GM12878 (cell line): ENCODE measurements at regions not wholly inside any gene's neighbourhood (a gene's known extent, or its start where the extent isn't known, plus 50 kb on each side); places are given as distances from the start of the nearest gene placed in this dataset.

ENCODE experiments used
- CBFB ChIP-seq: IDR thresholded peaks from 2 replicates; pipeline ENCODE4 v1.6.1; 2016; ENCODE audit warnings: antibody characterized with exemption, low read depth
- CREM ChIP-seq: IDR thresholded peaks from 2 replicates; pipeline ENCODE4 v1.6.1; 2014; ENCODE audit warnings: antibody characterized with exemption, low read depth
- ELK1 ChIP-seq: IDR thresholded peaks from 2 replicates; pipeline ENCODE4 v1.6.1; 2012; ENCODE audit warnings: low read depth, low read length, improper control_type of control experiment
- ETV6 ChIP-seq, 2 experiments: fragments of 450-650 bp in 1 of 2; IDR thresholded peaks in 1 of 2; conservative IDR thresholded peaks in 1 of 2; 2 replicates each; pipeline ENCODE4 v1.6.1; 2014; ENCODE audit warnings: antibody characterized with exemption in 1 of 2, borderline replicate concordance in 1 of 2, low read depth in 1 of 2, mild to moderate bottlenecking in 1 of 2, moderate library complexity in 1 of 2
- FOXM1 ChIP-seq: IDR thresholded peaks from 2 replicates; pipeline ENCODE4 v1.6.1; 2012; ENCODE audit warnings: low read depth, mild to moderate bottlenecking, inconsistent platforms, low read length, moderate library complexity
- GABPA ChIP-seq: IDR thresholded peaks from 2 replicates; pipeline ENCODE4 v1.6.1; 2014; ENCODE audit warnings: antibody characterized with exemption, low read depth, mild to moderate bottlenecking, inconsistent platforms
- HDGF ChIP-seq: fragments of 450-650 bp; IDR thresholded peaks from 2 replicates; pipeline ENCODE4 v1.6.1; 2016; ENCODE audit warnings: antibody characterized with exemption
- IKZF2 ChIP-seq, 2 experiments: fragments of 450-650 bp; IDR thresholded peaks; 2 replicates each; pipeline ENCODE4 v1.6.1; 2017; ENCODE audit warnings: mild to moderate bottlenecking in 2 of 2, moderate library complexity in 2 of 2
- JUNB ChIP-seq: IDR thresholded peaks from 2 replicates; pipeline ENCODE4 v1.6.1; 2016; ENCODE audit warnings: antibody characterized with exemption, mild to moderate bottlenecking
- MTA2 ChIP-seq: fragments of 450-650 bp; IDR thresholded peaks from 2 replicates; pipeline ENCODE4 v1.6.1; 2016; ENCODE audit warnings: low read depth, mild to moderate bottlenecking, moderate library complexity
- MTA3 ChIP-seq: IDR thresholded peaks from 2 replicates; pipeline ENCODE4 v1.6.1; 2012; ENCODE audit warnings: low read length, inconsistent platforms, borderline replicate concordance
- MXI1 ChIP-seq: fragments of 150-350 bp; IDR thresholded peaks from 2 replicates; pipeline ENCODE4 v1.6.1; 2011; ENCODE audit warnings: low read depth, mild to moderate bottlenecking, inconsistent platforms, low read length, improper control_type of control experiment
- NBN ChIP-seq: fragments of 450-650 bp; IDR thresholded peaks from 2 replicates; pipeline ENCODE4 v1.6.1; 2016
- PAX5 ChIP-seq: IDR thresholded peaks from 2 replicates; pipeline ENCODE4 v1.6.1; 2011; ENCODE audit warnings: low read depth, low read length, borderline replicate concordance
- PAX8 ChIP-seq: fragments of 450-650 bp; IDR thresholded peaks from 2 replicates; pipeline ENCODE4 v1.6.1; 2017; ENCODE audit warnings: mild to moderate bottlenecking, moderate library complexity
- PML ChIP-seq: IDR thresholded peaks from 2 replicates; pipeline ENCODE4 v1.6.1; 2012; ENCODE audit warnings: low read length, inconsistent platforms
- POU2F2 ChIP-seq: IDR thresholded peaks from 3 replicates; pipeline ENCODE4 v1.6.1; 2011; ENCODE audit warnings: low read depth, mild to moderate bottlenecking, low read length, borderline replicate concordance
- RCOR1 ChIP-seq: conservative IDR thresholded peaks from 2 replicates; pipeline ENCODE4 v1.6.1; 2012; ENCODE audit warnings: low read depth, low read length, improper control_type of control experiment
- RUNX3 ChIP-seq: IDR thresholded peaks from 2 replicates; pipeline ENCODE4 v1.6.1; 2012; ENCODE audit warnings: low read length, inconsistent platforms
- SKIL ChIP-seq: fragments of 450-650 bp; IDR thresholded peaks from 2 replicates; pipeline ENCODE4 v1.6.1; 2017; ENCODE audit warnings: mild to moderate bottlenecking, low read depth, inconsistent platforms; ENCODE audit not compliant: poor library complexity, severe bottlenecking
- SMARCA5 ChIP-seq: fragments of 450-650 bp; IDR thresholded peaks from 2 replicates; pipeline ENCODE4 v1.6.1; 2017; ENCODE audit warnings: mild to moderate bottlenecking
- SPI1 ChIP-seq: IDR thresholded peaks from 2 replicates; pipeline ENCODE4 v1.6.1; 2011; ENCODE audit warnings: low read depth, mild to moderate bottlenecking, low read length, moderate library complexity, borderline replicate concordance; ENCODE audit not compliant: insufficient read depth
- ZBED1 ChIP-seq: IDR thresholded peaks from 2 replicates; pipeline ENCODE4 v1.6.1; 2016; ENCODE audit warnings: borderline replicate concordance
- ZNF592 ChIP-seq: fragments of 450-650 bp; IDR thresholded peaks from 2 replicates; pipeline ENCODE4 v1.6.1; 2017; ENCODE audit warnings: mild to moderate bottlenecking, moderate library complexity
- ZZZ3 ChIP-seq: IDR thresholded peaks from 2 replicates; pipeline ENCODE4 v1.6.1; 2011; ENCODE audit warnings: low read depth; ENCODE audit not compliant: control insufficient read depth, insufficient read length

GRCh38 chr14:39912192-39913100 lies 480.2 kb upstream of the FBXO33 start (continued):
- TF ChIP-seq ELK1 (no peak), JUNB (peak; percentile 98), HDGF (no peak), PAX5 (no peak), PML (peak; percentile 70; the same call in 1 of the 2 replicates), MTA2 (peak; percentile 76), SMARCA5 (no peak), PAX8 (no peak), ETV6 (conservative IDR thresholded peaks at IDR 0.05 in 1 of 2, IDR thresholded peaks at IDR 0.05 in 1 of 2; ENCODE audit: borderline replicate concordance in 1 of 2, low read depth in 1 of 2) (peak in 1 of 2 experiments; percentile 88; a peak in 2 of 4 replicates), SKIL (no peak), ZNF592 (no peak), RUNX3 (peak; percentile 92), MTA3 (peak; percentile 90), ZZZ3 (no peak), NBN (no peak), GABPA (peak; percentile 75; the same call in 1 of the 2 replicates), MXI1 (no peak), CREM (peak; percentile 88), ZBED1 (peak; percentile 84; the same call in 1 of the 2 replicates), POU2F2 (0 out of 3 replicates have a peak, but pooled peaks have one; percentile 17), FOXM1 (peak; percentile 96), RCOR1 (no peak), CBFB (peak; percentile 58; the same call in 1 of the 2 replicates), SPI1 (peak; percentile 9; the same call in 1 of the 2 replicates), IKZF2 (IDR thresholded peaks at IDR 0.05) (peak; percentile 89 to 91)
